HUDEP-2 (cell line): ENCODE measurements at regions not wholly inside any gene's neighbourhood (a gene's known extent, or its start where the extent isn't known, plus 50 kb on each side); places are given as distances from the start of the nearest gene placed in this dataset.

ENCODE experiments used
- DNase-seq, 76 experiments: peaks; one replicate each; lab custom pipeline; 2025; ENCODE audit not compliant: unreplicated experiment in 76 of 76; lab: John Stamatoyannopoulos, UW

DNA sequence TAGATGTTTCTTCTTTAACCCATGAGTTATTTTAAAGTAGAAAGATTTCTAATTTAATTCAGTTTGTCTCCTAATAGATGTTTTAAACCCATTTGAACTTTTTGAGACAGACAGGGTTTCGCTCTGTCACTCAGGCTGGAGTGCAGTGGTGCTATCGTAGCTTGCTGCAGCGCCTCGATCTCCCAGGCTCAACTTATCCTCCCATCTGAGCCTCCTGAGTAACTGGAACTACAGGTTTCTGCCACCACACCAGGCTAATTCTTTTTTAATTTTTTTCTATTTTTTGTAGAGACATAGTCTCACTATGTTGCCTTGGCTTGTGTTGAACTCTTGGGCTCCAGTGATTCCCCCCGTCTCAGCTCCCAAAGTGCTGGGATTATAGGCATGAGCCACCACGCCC lies 53.0 kb upstream of the RAB18 start:
- DNase-seq: no peak

DNA sequence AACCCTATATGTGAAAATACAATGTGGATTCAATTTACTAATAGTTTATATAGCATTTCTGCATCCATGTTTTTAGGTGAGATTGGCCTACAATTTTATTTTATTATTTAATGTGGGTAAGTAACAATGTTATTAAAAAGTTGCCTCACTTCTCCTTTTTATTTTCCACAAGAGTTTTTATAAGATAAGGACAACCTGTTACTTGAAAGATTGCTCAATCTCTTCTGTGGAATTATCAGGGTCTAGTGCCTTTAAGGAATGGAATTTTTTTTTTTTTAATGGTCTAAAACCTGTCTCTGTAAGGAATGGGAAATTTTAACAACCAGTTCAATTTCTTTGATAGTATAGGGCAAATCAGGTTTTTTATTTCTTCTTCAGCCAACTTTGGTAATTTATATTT lies 53.9 kb upstream of the RAB18 start:
- DNase-seq: no peak

DNA sequence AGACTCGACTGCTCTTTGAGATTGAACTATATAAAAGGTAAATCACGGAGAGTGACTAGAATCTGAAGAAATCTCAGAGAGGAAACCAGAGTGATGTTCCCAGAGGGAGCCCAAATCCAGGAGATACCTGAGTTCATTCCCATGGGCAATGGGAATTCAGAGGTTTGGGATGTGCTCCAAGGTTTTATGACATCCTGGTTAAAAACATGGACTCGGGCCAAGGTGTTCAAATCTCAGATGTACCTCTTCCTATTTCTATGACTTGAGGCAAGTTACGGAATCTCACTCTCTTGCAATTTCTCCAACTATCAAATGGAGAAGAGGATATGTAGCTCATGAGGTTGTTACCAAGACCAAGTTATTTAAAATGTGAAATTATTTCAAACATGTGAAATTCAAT lies 54.5 kb upstream of the RAB18 start:
- no peak for DNase-seq

GRCh38 chr10:27448921-27449320 lies 55.2 kb upstream of the RAB18 start:
- no peak for DNase-seq

- DNase-seq: no peak
These were observed 56.6 kb upstream of the RAB18 start for GRCh38 chr10:27447540-27447939.

DNA sequence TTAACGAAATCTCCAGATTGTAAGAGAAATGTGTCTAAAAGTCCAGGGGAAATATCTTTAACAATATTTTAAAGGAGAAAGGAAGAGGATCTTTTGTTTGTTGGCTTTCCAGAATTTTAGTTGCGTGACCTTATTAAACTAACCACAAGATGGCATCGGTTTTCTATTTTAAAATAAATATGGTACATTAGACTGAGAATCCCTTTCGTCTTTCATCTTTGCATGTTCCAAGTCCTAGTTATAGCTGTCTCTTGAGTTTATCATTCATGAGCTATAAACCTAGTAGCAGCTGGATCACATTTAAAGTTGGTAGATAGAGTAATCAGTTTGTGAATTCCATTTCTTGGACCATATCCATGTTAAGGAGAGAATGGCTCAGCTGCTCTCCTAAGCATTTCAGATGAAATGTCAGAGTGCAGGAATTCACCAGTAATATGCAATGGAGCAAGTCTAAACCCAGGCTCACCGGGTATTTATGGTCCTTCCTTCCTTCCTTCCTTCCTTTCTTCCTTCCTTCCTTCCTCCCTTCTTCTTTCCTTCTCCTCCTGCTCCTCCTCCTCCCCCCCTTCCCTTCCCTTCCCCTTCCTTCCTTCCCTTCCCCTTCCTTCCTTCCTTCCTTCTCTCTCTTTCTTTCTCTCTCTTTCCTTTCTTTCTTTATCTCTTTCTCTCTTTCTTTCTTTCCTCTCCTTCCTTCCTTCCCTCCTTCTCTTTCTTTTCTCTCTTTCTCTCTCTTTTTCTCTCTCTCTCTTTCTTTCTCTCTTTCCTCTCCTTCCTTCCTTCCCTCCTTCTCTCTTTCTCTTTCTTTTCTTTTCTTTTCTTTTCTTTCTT lies 57.8 kb upstream of the RAB18 start:
- DNase-seq: peak in 11 of 76 experiments; percentile 2 to 15 (median 5)

DNA sequence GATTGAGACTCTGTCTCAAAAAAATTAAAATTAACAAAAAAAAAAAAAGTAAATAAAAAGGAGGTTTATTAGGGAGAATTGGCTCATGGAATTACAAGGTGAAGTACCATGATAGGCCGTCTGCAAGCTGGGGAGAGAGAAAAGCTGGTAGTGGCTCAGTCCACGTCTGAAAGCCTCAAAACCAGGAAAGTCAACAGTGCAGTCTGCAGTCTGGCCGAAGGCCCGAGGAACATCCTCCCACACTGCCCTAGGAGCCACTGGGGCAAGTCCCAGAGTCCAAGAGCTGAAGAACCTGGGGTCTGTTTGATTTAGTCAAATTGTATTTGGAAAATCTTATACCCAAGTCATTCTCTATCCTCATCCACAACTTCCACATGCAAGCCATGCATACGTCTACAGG lies 59.0 kb upstream of the RAB18 start:
- no peak for DNase-seq

DNA sequence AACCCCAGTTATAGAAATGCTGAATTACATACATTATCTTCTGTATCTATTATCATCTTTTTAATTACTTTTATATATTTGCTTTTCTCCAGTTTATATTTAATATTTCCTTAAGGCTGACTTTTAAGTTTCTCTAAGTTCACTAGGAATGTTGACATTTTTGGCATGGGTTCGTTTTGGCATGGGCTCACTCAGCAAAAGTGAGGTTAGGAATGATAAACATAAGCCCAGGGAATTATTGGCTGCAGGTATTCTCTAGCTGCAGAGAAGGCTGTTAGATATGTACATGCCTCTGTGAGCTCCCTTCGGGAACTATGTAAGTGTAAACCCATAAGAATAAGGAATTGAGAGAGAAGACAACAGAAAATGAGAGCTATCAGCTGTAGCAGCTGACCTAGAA lies 63.6 kb upstream of the RAB18 start:
- DNase-seq: no peak

DNA sequence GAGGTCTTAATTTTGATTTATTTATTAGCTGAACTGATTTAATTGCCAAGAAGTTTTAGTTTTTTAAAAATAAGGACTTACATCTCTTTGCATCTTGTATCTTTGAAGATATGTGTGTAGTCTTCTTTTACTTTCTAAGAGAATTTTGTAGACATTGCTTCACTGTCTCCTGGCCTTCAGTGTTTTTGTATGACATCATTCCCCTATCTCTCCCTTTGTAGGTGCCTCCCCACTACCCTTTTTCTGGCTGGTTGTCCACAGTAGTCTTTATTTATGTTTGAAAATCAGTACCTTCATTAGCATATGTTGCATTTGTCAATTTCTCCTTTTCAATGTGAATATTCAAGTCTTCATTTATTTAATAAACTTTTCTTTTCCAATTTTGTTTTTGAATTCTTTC lies 64.1 kb upstream of the RAB18 start:
- DNase-seq: no peak

DNA sequence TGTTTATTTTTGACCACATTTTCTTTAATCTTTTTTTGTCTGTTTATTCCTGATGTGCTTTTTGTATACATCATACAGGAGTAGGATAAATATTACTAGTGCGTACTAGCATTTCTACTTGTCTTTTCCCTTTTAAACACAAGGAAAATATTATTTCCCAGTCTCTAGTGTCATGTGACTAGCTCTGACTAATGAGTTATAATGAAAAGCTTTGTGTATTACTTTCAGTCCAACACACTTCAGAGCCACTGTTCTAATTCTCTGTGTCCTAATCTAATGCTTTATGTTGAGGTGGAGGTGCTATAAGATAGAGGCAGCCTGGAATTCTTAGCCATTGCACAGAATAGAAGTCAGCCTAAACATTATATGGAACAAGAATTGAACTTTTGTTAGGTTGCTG lies 65.0 kb upstream of the RAB18 start:
- no peak for DNase-seq

DNA sequence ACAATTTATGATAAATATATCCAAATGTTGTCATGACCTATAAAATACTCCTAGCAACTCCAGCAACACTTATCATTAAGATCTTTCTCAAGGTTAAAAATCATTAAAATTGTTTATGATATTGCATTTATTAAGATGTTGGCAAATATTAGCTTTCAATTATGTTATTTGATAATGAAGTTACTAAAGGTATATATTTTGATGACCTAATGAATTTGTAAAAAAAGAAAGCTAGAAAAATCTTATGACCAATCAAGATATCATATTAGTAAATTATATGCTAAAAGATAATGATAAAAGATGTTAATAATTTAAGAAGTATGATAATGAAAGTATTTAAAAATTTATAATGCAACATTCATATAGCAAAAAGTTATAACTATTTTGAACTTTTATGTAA lies 66.3 kb upstream of the RAB18 start:
- no peak for DNase-seq

DNA sequence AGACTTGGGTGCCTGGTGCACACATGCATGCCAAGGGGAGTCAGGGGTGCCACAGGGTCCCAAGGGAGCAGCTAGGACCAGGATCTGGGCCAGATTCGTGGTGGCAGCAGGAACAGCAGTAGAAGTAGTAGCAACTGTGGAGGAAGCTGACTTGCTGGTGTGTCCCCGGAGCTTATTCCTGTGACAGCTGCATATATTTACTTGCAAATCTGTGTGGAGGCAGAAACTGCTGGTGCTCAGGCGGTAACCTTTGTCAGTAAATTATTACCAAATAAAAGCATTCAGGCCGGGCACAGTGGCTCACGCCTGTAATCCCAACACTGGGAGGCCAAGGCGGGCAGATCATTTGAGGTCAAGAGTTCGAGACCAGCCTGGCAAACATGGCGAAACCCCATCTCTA lies 67.4 kb upstream of the RAB18 start:
- DNase-seq: no peak

DNA sequence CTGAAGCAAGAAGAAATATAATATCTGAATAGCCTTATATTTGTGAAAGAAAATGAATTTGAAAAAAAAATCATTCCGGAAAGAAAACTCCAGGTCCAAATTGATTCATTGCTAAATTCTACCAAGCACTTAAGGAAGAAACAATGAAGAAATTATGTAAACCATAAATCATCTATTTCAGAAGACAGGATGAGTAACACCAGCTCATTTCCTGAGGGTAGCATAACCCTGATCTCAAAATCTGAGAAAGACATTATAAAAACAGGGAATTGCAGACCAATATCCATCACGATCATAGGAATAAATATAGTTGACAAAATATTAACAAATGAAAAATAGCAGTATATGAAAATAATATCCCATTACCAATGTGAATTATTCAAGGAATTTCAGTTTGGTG lies 70.1 kb upstream of the RAB18 start:
- DNase-seq: no peak

DNA sequence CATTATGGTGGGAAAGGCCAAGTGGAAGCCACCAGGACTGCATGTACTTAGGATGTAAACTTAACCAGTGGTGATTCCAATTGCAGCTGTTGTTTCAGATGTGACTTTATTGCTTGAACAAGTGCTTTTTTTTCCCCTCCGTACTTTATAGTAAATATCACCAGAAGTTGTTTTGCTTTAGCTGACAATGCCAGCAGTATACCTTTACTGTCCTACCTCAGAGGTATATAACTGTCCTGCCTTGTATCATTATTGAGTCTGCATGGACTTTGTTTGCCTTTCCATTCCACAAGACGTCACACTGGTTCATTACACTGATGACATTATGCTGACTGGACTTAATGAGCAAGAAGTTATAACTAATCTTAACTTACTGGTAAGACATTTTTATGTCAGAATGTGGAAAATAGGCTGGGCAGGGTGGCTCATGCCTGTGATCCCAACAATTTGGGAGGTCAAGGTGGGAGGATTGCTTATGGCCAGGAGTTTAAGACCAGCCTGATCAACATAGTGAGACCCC lies 77.1 kb upstream of the RAB18 start:
- DNase-seq: no peak

DNA sequence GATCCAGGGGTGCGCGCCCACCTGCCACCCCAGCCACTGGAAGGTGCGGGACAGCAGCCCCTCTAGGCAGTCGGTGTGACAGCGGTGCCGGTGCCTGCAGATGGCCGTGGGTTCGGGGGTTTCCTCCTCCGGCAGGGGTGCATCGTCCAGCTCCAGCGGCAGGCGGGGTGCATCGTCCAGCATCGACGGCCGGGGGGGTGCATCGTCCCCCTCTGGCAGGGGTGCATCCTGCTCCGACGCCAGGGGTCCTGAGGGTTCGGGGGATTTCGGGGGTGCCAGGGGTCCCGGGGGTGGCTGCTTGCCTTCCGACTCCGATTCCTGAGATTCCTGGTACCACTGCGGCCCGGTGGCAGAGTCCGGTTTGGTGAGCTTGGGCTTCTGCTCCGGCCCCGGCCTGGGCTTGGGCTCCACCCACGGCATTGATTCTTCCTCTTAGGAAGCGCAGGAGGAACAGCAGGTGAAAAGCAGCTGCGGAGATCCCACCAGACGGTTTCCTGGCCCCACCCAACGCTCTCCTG lies 90.2 kb upstream of the RAB18 start:
- DNase-seq: no peak

DNA sequence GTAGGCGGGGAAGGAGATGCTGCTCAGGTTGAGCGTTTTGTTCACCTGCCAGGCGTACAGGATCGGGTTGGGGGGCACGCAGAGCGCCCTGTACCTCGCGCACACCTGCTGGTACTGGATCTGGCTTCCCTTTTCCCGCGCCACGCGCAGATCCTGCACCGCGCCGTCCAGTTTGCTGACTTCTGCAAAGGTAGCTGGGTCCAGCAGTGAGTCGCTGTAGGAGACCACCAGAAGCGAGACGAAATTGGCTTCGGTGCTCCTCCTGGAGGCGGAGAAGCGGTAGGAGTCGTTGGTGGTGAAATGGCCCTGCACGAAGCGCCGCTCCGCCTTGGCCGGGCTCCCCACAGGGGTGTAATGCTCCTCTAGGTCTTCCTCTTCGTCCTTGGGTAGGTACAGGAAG lies 90.7 kb upstream of the RAB18 start:
- DNase-seq: no peak

- DNase-seq: no peak
These were observed 94.0 kb upstream of the RAB18 start for GRCh38 chr10:27410153-27410552.

GRCh38 chr10:27407271-27407670 lies 96.8 kb upstream of the RAB18 start:
- no peak for DNase-seq

DNA sequence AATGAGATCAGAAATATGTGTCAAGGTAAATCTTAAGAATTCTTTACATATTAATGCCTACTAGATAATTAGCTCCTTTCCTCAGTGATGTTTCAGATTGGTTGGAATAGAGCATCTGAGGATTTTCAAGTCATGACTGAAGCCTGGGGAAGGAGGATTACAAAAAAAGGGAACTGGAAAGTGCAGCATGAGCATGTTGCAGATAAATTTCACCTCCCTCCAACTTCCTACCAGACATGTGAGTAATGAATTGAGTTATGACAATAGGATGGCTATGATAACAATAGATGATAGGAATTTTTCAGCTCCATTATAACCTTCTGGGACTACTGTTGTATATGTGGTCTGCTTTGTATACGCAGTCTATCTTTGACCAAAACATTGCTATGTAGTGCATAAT lies 104.2 kb upstream of the RAB18 start:
- DNase-seq: no peak

DNA sequence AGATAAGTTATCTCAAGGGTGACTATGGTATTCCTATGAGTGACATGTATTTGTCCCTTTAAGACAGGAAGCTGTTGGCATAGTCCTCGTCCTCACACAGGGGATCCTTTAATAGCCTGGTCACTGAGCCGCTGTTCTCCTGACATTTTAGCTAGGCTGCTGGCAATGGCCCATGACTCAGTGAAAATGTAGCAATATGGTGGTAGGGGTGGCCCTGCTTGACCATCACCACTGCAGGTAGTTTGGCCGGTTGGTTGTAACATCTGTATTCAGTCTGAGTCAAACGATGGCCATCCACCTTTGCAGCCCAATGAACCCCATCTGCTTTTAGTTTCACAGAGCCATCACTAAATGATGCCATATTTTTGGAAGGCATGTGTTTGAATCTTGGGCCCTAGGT lies 110.1 kb upstream of the RAB18 start:
- no peak for DNase-seq

DNA sequence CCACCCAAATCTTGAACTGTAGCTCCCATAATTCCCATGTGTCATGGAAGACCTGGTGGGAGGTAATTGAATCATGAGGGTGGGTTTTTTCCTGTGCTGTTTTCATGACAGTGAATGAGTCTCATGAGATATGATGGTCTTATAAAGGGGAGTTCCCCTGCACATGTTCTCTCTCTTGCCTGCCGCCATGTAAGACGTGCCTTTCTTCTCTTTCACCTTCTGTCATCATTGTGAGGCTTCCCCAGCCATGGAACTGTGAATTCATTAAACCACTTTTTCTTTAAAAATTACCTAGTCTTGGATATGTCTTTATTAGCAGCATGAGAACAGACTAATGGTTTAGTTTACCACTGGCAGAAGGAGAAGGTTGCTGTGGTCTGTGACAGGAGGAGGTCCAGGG lies 111.5 kb upstream of the RAB18 start:
- no peak for DNase-seq

- no peak for DNase-seq
These were observed 112.2 kb upstream of the RAB18 start for GRCh38 chr10:27391916-27392315.

DNA sequence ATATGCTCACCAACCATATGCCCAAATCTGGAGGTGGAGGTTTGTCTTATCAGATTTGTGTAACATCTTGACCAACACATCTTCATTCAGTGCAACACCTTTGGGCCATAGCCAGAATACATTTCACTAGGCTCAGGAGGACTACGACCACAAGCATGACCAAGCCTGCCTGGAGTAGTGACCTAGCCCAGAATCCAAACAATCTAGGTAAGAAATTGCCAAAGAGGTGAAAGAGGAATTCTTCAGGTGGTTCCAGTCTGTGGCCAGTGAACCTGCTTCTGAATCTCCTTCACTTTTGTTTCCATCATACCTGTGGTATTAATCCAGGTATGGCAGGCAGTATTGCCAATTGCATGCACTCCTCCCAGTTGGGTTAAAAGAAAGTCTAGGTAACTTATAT lies 112.8 kb upstream of the RAB18 start:
- DNase-seq: no peak
